ENCODE measurements at regions not wholly inside any gene's neighbourhood (a gene's known extent, or its start where the extent isn't known, plus 50 kb on each side); places are given as distances from the start of the nearest gene placed in this dataset.

GRCh38 chr5:8633696-8634095, 764.7 kb downstream of the MTRR start:
- intact Hi-C loops (cut with DNase I), result no loop called here
- no peak overlapping the region for H3K27ac ChIP-seq
- TF ChIP-seq CTCF (IDR thresholded peaks at IDR 0.05), result no peak
- DNase-seq, result no peak
- no peaks in the 10 kb centered on the region for H3K36me3 ChIP-seq
- no peaks in the 10 kb centered on the region for H3K9me3 ChIP-seq
- H3K4me1 ChIP-seq, result no peaks in the 10 kb centered on the region
- ATAC-seq, result no peak
- H3K27me3 ChIP-seq, result no peaks in the 10 kb centered on the region
- no peak overlapping the region for H3K4me3 ChIP-seq

GRCh38 chr5:8634219-8634618, 765.3 kb downstream of the MTRR start:
- H3K9me3 ChIP-seq, result no peaks in the 10 kb centered on the region
- no peaks in the 10 kb centered on the region for H3K27me3 ChIP-seq
- no peak overlapping the region for H3K4me3 ChIP-seq
- ATAC-seq, result no peak
- no peaks in the 10 kb centered on the region for H3K36me3 ChIP-seq
- TF ChIP-seq CTCF (IDR thresholded peaks at IDR 0.05), result no peak
- intact Hi-C loops (cut with DNase I), result no loop called here
- no peak for DNase-seq
- H3K4me1 ChIP-seq, result no peaks in the 10 kb centered on the region
- no peak overlapping the region for H3K27ac ChIP-seq

GRCh38 chr5:8641786-8642505, 773.0 kb downstream of the MTRR start:
- DNase-seq (no peak), ATAC-seq (no peak)
- Histone ChIP-seq H3K27ac (no peak overlapping the region), H3K27me3 (no peaks in the 10 kb centered on the region), H3K4me1 (no peaks in the 10 kb centered on the region), H3K4me3 (no peak overlapping the region), H3K9me3 (no peaks in the 10 kb centered on the region), H3K36me3 (no peaks in the 10 kb centered on the region)
- intact Hi-C loops (cut with DNase I), result no loop called here
- TF ChIP-seq CTCF (IDR thresholded peaks at IDR 0.05), result no peak

GRCh38 chr5:8644377-8644776, 775.4 kb downstream of the MTRR start:
- ATAC-seq (no peak), DNase-seq (no peak)
- Histone ChIP-seq H3K4me1 (no peaks in the 10 kb centered on the region), H3K27ac (no peak overlapping the region), H3K4me3 (no peak overlapping the region), H3K9me3 (no peaks in the 10 kb centered on the region), H3K36me3 (no peaks in the 10 kb centered on the region), H3K27me3 (no peaks in the 10 kb centered on the region)
- no peak for TF ChIP-seq CTCF (IDR thresholded peaks at IDR 0.05)
- intact Hi-C loops (cut with DNase I), result no loop called here

GRCh38 chr5:8647111-8647510, 778.2 kb downstream of the MTRR start:
- no peak for TF ChIP-seq CTCF (IDR thresholded peaks at IDR 0.05)
- DNase-seq (no peak), ATAC-seq (no peak)
- Histone ChIP-seq H3K4me3 (no peak overlapping the region), H3K36me3 (no peaks in the 10 kb centered on the region), H3K27me3 (no peaks in the 10 kb centered on the region), H3K27ac (no peak overlapping the region), H3K9me3 (no peaks in the 10 kb centered on the region), H3K4me1 (no peaks in the 10 kb centered on the region)
- intact Hi-C loops (cut with DNase I), result no loop called here

- Histone ChIP-seq H3K27ac (no peak overlapping the region), H3K4me1 (no peaks in the 10 kb centered on the region), H3K27me3 (no peaks in the 10 kb centered on the region), H3K9me3 (no peaks in the 10 kb centered on the region), H3K4me3 (no peak overlapping the region), H3K36me3 (no peaks in the 10 kb centered on the region)
- intact Hi-C loops (cut with DNase I), result no loop called here
- no peak for ATAC-seq
- no peak for TF ChIP-seq CTCF (IDR thresholded peaks at IDR 0.05)
- no peak for DNase-seq
Measured at GRCh38 chr5:8650186-8650585, 781.2 kb downstream of the MTRR start.
